ENCODE measurements at regions not wholly inside any gene's neighbourhood (a gene's known extent, or its start where the extent isn't known, plus 50 kb on each side); places are given as distances from the start of the nearest gene placed in this dataset.

GRCh38 chr12:90855534-90855933 lies 99.4 kb downstream of the CCER1 start:
- no peak for DNase-seq (ENCODE audit: low read depth in 2 of 2)
- Histone ChIP-seq H3K4me2 (ENCODE audit: extremely low read depth, insufficient read depth, low read length) (no peak overlapping the region), H3K79me2 (ENCODE audit: control insufficient read depth, insufficient read depth, low read length) (no peaks in the 10 kb centered on the region), H3K4me1 (ENCODE audit: control insufficient read depth, extremely low read depth, insufficient read depth, low read length) (no peaks in the 10 kb centered on the region), H3K27ac (ENCODE audit: insufficient read depth, low read length) (no peak overlapping the region), H3K36me3 (ENCODE audit: control insufficient read depth, insufficient read depth, low read length) (no peaks in the 10 kb centered on the region), H3K27me3 (ENCODE audit: control insufficient read depth, insufficient read depth, low read length) (no peaks in the 10 kb centered on the region), H3K9me3 (ENCODE audit: control insufficient read depth, insufficient read depth, low read depth, low read length) (no peaks in the 10 kb centered on the region), H3K9ac (ENCODE audit: insufficient read depth, low read length) (no peak overlapping the region), H2AFZ (ENCODE audit: low read length) (no peak overlapping the region), H4K20me1 (ENCODE audit: control insufficient read depth, extremely low read depth, insufficient read depth, low read length) (no peaks in the 10 kb centered on the region), H3K4me3 (replicated peaks in 1 of 4; ENCODE audit: control extremely low read depth in 1 of 4, insufficient read depth in 1 of 4, low read depth in 3 of 4, low read length in 4 of 4) (no peak overlapping the region)
- no peak for TF ChIP-seq CTCF (conservative IDR thresholded peaks at IDR 0.05 in 1 of 2, IDR thresholded peaks at IDR 0.05 in 1 of 2; ENCODE audit: low read depth in 1 of 2, low read length in 2 of 2)
- no peak for TF ChIP-seq EZH2 (IDR thresholded peaks at IDR 0.05; ENCODE audit: low read length, missing control alignments)

- peak; percentile 42 to 79 for DNase-seq (ENCODE audit: low read depth in 2 of 2)
- H3K27ac ChIP-seq (ENCODE audit: insufficient read depth, low read length), result no peak overlapping the region
- no peaks in the 10 kb centered on the region for H3K4me1 ChIP-seq (ENCODE audit: control insufficient read depth, extremely low read depth, insufficient read depth, low read length)
- no peak overlapping the region for H3K9ac ChIP-seq (ENCODE audit: insufficient read depth, low read length)
- no peak overlapping the region for H3K4me3 ChIP-seq (replicated peaks in 1 of 4; ENCODE audit: control extremely low read depth in 1 of 4, insufficient read depth in 1 of 4, low read depth in 3 of 4, low read length in 4 of 4)
- no peaks in the 10 kb centered on the region for H3K9me3 ChIP-seq (ENCODE audit: control insufficient read depth, insufficient read depth, low read depth, low read length)
- TF ChIP-seq CTCF (conservative IDR thresholded peaks at IDR 0.05 in 1 of 2, IDR thresholded peaks at IDR 0.05 in 1 of 2; ENCODE audit: low read depth in 1 of 2, low read length in 2 of 2) (peak; percentile 82), EZH2 (IDR thresholded peaks at IDR 0.05; ENCODE audit: low read length, missing control alignments) (no peak)
- H3K36me3 ChIP-seq (ENCODE audit: control insufficient read depth, insufficient read depth, low read length), result no peaks in the 10 kb centered on the region
- H3K79me2 ChIP-seq (ENCODE audit: control insufficient read depth, insufficient read depth, low read length), result no peaks in the 10 kb centered on the region
- no peaks in the 10 kb centered on the region for H3K27me3 ChIP-seq (ENCODE audit: control insufficient read depth, insufficient read depth, low read length)
- H4K20me1 ChIP-seq (ENCODE audit: control insufficient read depth, extremely low read depth, insufficient read depth, low read length), result no peaks in the 10 kb centered on the region
- H2AFZ ChIP-seq (ENCODE audit: low read length), result no peak overlapping the region
- no peak overlapping the region for H3K4me2 ChIP-seq (ENCODE audit: extremely low read depth, insufficient read depth, low read length)
Observed at GRCh38 chr12:90854136-90854689, 100.8 kb downstream of the CCER1 start.

- no peaks in the 10 kb centered on the region for H3K4me1 ChIP-seq (ENCODE audit: control insufficient read depth, extremely low read depth, insufficient read depth, low read length)
- no peak for TF ChIP-seq EZH2 (IDR thresholded peaks at IDR 0.05; ENCODE audit: low read length, missing control alignments)
- TF ChIP-seq CTCF (conservative IDR thresholded peaks at IDR 0.05 in 1 of 2, IDR thresholded peaks at IDR 0.05 in 1 of 2; ENCODE audit: low read depth in 1 of 2, low read length in 2 of 2), result no peak
- no peaks in the 10 kb centered on the region for H3K27me3 ChIP-seq (ENCODE audit: control insufficient read depth, insufficient read depth, low read length)
- H3K36me3 ChIP-seq (ENCODE audit: control insufficient read depth, insufficient read depth, low read length), result no peaks in the 10 kb centered on the region
- no peak overlapping the region for H3K4me2 ChIP-seq (ENCODE audit: extremely low read depth, insufficient read depth, low read length)
- H3K27ac ChIP-seq (ENCODE audit: insufficient read depth, low read length), result no peak overlapping the region
- H3K79me2 ChIP-seq (ENCODE audit: control insufficient read depth, insufficient read depth, low read length), result no peaks in the 10 kb centered on the region
- no peak overlapping the region for H2AFZ ChIP-seq (ENCODE audit: low read length)
- DNase-seq (ENCODE audit: low read depth in 2 of 2), result no peak
- no peak overlapping the region for H3K4me3 ChIP-seq (replicated peaks in 1 of 4; ENCODE audit: control extremely low read depth in 1 of 4, insufficient read depth in 1 of 4, low read depth in 3 of 4, low read length in 4 of 4)
- no peak overlapping the region for H3K9ac ChIP-seq (ENCODE audit: insufficient read depth, low read length)
- H3K9me3 ChIP-seq (ENCODE audit: control insufficient read depth, insufficient read depth, low read depth, low read length), result no peaks in the 10 kb centered on the region
- H4K20me1 ChIP-seq (ENCODE audit: control insufficient read depth, extremely low read depth, insufficient read depth, low read length), result no peaks in the 10 kb centered on the region
Observed at GRCh38 chr12:90851800-90852718, 102.9 kb downstream of the CCER1 start.
